ENCODE measurements at regions not wholly inside any gene's neighbourhood (a gene's known extent, or its start where the extent isn't known, plus 50 kb on each side); places are given as distances from the start of the nearest gene placed in this dataset.

GRCh38 chr19:30646806-30647205 lies 274.6 kb downstream of the ZNF536 start:
- no peak for DNase-seq

GRCh38 chr19:30645946-30646577 lies 273.9 kb downstream of the ZNF536 start:
- Mint-ChIP-seq H3K9me3 (peaks cover 0 to 2% (median 0%) of the 10 kb centered on the region in 7 donors), H3K4me3 (peak overlapping the region in 1 of 2 donors; percentile 16), H3K27ac (no peak overlapping the region), H3K36me3 (no peaks in the 10 kb centered on the region), H3K27me3 (ENCODE audit: low read depth in 3 of 3) (peaks cover 2 to 10% (median 7%) of the 10 kb centered on the region in 3 donors), H3K4me1 (no peaks in the 10 kb centered on the region)
- H3K79me2 ChIP-seq (ENCODE audit: insufficient read depth, low read length), result no peaks in the 10 kb centered on the region
- no peak for TF ChIP-seq CTCF (IDR thresholded peaks at IDR 0.05)
- H3K9ac ChIP-seq (ENCODE audit: insufficient read depth, low read length, poor library complexity, severe bottlenecking), result no peak overlapping the region
- no peaks in the 10 kb centered on the region for H4K20me1 ChIP-seq (ENCODE audit: insufficient read depth, low read length)
- H3K36me3 ChIP-seq (replicated peaks in 1 of 2; ENCODE audit: control insufficient read depth in 1 of 2, insufficient read depth in 2 of 2, low read length in 2 of 2), result no peaks in the 10 kb centered on the region
- no peaks in the 10 kb centered on the region for H3K27me3 ChIP-seq (ENCODE audit: control insufficient read depth in 2 of 2, insufficient read depth in 2 of 2, low read length in 2 of 2)
- 92% methylated on average over 8 of the region's 12 CpGs for WGBS (ENCODE audit: insufficient coverage)
- intact Hi-C loops (cut with micrococcal nuclease), result no loop called here
- no peak overlapping the region for H3K4me3 ChIP-seq (replicated peaks in 1 of 3; ENCODE audit: low read depth in 2 of 3, low read length in 3 of 3)
- H3K9me3 ChIP-seq (replicated peaks in 1 of 2; ENCODE audit: control insufficient read depth in 1 of 2, insufficient read depth in 1 of 2, low read length in 2 of 2), result no peaks in the 10 kb centered on the region
- H3K4me2 ChIP-seq (replicated peaks; ENCODE audit: extremely low read depth, low read length, poor library complexity, severe bottlenecking), result no peak overlapping the region
- no peak overlapping the region for H3K27ac ChIP-seq (ENCODE audit: low read depth in 1 of 2, low read length in 2 of 2)
- DNase-seq, result no peak
- H3K4me1 ChIP-seq (ENCODE audit: control insufficient read depth in 1 of 2, insufficient read depth in 2 of 2, low read length in 2 of 2), result no peaks in the 10 kb centered on the region
- no peak overlapping the region for H2AFZ ChIP-seq (ENCODE audit: insufficient read depth, low read depth, low read length, poor library complexity, severe bottlenecking)

More at GRCh38 chr19:30646806-30647205, 274.6 kb downstream of the ZNF536 start:
- Mint-ChIP-seq H3K27ac (no peak overlapping the region), H3K4me3 (no peak overlapping the region), H3K27me3 (ENCODE audit: low read depth in 3 of 3) (peaks cover 2 to 10% (median 7%) of the 10 kb centered on the region in 3 donors), H3K9me3 (peaks cover 0 to 2% (median 0%) of the 10 kb centered on the region in 7 donors), H3K4me1 (no peaks in the 10 kb centered on the region), H3K36me3 (no peaks in the 10 kb centered on the region)
- H3K9me3 ChIP-seq (replicated peaks in 1 of 2; ENCODE audit: control insufficient read depth in 1 of 2, insufficient read depth in 1 of 2, low read length in 2 of 2), result no peaks in the 10 kb centered on the region
- H3K4me2 ChIP-seq (replicated peaks; ENCODE audit: extremely low read depth, low read length, poor library complexity, severe bottlenecking), result no peak overlapping the region
- H3K27ac ChIP-seq (ENCODE audit: low read depth in 1 of 2, low read length in 2 of 2), result no peak overlapping the region
- H4K20me1 ChIP-seq (ENCODE audit: insufficient read depth, low read length), result no peaks in the 10 kb centered on the region
- H3K4me3 ChIP-seq (replicated peaks in 1 of 3; ENCODE audit: low read depth in 2 of 3, low read length in 3 of 3), result no peak overlapping the region
- TF ChIP-seq CTCF (IDR thresholded peaks at IDR 0.05), result no peak
- intact Hi-C loops (cut with micrococcal nuclease), result no loop called here
- no peaks in the 10 kb centered on the region for H3K36me3 ChIP-seq (replicated peaks in 1 of 2; ENCODE audit: control insufficient read depth in 1 of 2, insufficient read depth in 2 of 2, low read length in 2 of 2)
- no peak overlapping the region for H3K9ac ChIP-seq (ENCODE audit: insufficient read depth, low read length, poor library complexity, severe bottlenecking)
- H2AFZ ChIP-seq (ENCODE audit: insufficient read depth, low read depth, low read length, poor library complexity, severe bottlenecking), result no peak overlapping the region
- no CpG with 5 or more reads among the region's 6 CpGs for WGBS (ENCODE audit: insufficient coverage)
- H3K27me3 ChIP-seq (ENCODE audit: control insufficient read depth in 2 of 2, insufficient read depth in 2 of 2, low read length in 2 of 2), result no peaks in the 10 kb centered on the region
- H3K4me1 ChIP-seq (ENCODE audit: control insufficient read depth in 1 of 2, insufficient read depth in 2 of 2, low read length in 2 of 2), result no peaks in the 10 kb centered on the region
- no peaks in the 10 kb centered on the region for H3K79me2 ChIP-seq (ENCODE audit: insufficient read depth, low read length)
